Adipocyte (in vitro differentiated cells): ENCODE measurements at regions not wholly inside any gene's neighbourhood (a gene's known extent, or its start where the extent isn't known, plus 50 kb on each side); places are given as distances from the start of the nearest gene placed in this dataset.
"Not testable (repeated sequence)": the region's sequence is repeated elsewhere in the genome, so short reads cannot be mapped to it uniquely, and the experiment has no call there.

Experiments used
- DNase-seq: peaks from one replicate; pipeline ENCODE4 v3.0.0-alpha.2; 2015; ENCODE audit warnings: low read depth
- H3K27me3 ChIP-seq: replicated peaks from 2 replicates; pipeline ENCODE4 v1.7.0; 2013; ENCODE audit warnings: mild to moderate bottlenecking, low read length, moderate library complexity; ENCODE audit not compliant: control insufficient read depth, insufficient read depth
- H3K36me3 ChIP-seq: 2 replicates; pipeline ENCODE4 v1.7.0; 2013; ENCODE audit warnings: low read length, mild to moderate bottlenecking, moderate library complexity; ENCODE audit not compliant: control insufficient read depth, insufficient read depth, severe bottlenecking
- H3K4me1 ChIP-seq: 2 replicates; pipeline ENCODE4 v1.7.0; 2013; ENCODE audit warnings: mild to moderate bottlenecking, low read length, moderate library complexity; ENCODE audit not compliant: control insufficient read depth, insufficient read depth
- H3K4me3 ChIP-seq: 2 replicates; pipeline ENCODE4 v1.7.0; 2013; ENCODE audit warnings: mild to moderate bottlenecking, low read length, moderate library complexity
- H3K9ac ChIP-seq: 2 replicates; pipeline ENCODE4 v1.7.0; 2013; ENCODE audit warnings: mild to moderate bottlenecking, low read length, moderate library complexity
- H3K9me3 ChIP-seq: 2 replicates; pipeline ENCODE4 v1.7.0; 2013; ENCODE audit warnings: mild to moderate bottlenecking, low read length, moderate library complexity; ENCODE audit not compliant: control insufficient read depth

DNA sequence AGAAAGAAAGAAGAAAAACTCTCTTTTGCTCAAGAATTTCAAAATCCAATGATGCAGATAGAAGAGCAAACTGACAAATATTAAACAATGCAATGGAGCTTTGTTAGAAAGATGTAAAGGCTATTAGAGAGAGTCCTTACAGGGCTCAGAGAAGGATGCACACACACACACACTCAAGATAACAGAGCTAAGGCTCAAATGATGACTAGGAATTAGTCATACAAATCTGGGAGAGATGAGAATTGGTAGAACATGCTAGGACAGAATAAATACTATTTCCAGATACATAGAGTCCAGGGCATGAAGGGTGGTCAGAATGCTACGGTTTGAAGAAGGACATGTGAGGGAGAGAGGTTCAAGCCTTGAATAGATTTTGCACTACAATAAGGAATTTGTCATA is 650.1 kb upstream of the MDGA2 start:
- Histone ChIP-seq H3K4me1 (no peaks in the 10 kb centered on the region), H3K36me3 (no peaks in the 10 kb centered on the region)
- no peak for DNase-seq

DNA sequence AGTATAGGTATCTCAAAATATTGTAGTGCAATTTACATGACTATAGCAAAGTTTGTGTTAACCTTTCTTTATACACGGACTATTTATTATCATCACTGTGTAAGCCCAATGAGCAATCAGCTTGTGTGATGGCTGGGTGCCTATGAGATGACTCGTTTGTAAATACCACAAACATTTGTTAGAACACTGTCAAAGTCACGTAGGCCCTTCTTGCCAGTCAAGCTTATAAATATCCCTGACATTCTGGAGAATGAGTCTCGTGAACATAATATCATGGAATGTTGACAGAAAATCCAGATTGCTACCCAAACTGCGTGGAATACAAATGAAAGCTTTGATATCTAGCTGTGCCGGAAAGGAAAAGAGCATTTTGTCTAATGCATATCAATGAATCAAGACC is 648.3 kb upstream of the MDGA2 start:
- H3K9me3 ChIP-seq = no peaks in the 10 kb centered on the region
- no peak for DNase-seq
- H3K4me1 ChIP-seq = no peaks in the 10 kb centered on the region
- no peaks in the 10 kb centered on the region for H3K36me3 ChIP-seq
- H3K4me3 ChIP-seq = no peak overlapping the region
- H3K27me3 ChIP-seq = no peaks in the 10 kb centered on the region
- no peak overlapping the region for H3K9ac ChIP-seq

More for the DNA sequence above, 650.1 kb upstream of the MDGA2 start:
- Histone ChIP-seq H3K9me3 (no peaks in the 10 kb centered on the region), H3K4me3 (no peak overlapping the region), H3K27me3 (no peaks in the 10 kb centered on the region), H3K9ac (no peak overlapping the region)

DNA sequence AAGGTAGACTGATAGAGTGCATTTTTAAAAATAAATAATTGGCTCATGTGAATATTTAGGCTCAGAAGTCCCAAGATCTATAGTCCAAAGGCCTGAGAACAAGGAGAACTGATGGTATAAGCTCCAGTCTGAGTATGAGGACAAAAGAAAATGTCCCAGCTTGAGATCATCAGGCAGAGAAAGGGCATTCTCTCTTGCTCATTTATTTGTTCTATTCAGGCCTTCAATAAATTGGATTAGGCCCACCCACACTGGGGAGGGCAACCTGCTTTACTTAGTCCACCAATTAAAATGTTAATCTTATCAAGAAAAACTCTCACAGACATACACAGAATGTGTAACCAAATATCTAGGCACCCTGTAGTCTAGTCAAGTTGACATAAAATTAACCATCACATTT is 644.4 kb upstream of the MDGA2 start:
- H3K27me3 ChIP-seq = no peaks in the 10 kb centered on the region
- no peak for DNase-seq
- H3K36me3 ChIP-seq = no peaks in the 10 kb centered on the region
- no peak overlapping the region for H3K4me3 ChIP-seq
- H3K4me1 ChIP-seq = no peaks in the 10 kb centered on the region
- H3K9me3 ChIP-seq = no peaks in the 10 kb centered on the region
- no peak overlapping the region for H3K9ac ChIP-seq

DNA sequence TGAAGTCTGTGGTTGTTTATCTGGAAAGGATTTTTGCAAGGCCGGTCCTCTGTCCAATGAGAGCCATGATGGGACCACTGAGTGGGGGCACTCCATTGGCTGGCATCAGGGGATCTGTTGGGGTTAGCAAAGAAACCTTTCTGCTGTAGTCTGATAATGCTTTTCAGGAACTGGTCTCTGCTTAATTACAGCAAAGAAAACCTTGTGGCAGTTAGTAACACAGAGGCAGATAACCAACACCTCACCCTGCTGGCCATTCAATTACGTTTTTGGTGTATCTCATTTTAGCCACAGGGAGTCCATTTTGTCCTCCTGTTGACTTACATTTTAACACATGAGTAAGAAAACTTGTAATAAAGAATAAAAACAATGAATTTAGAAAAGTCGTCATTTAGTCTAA is 629.3 kb upstream of the MDGA2 start:
- Histone ChIP-seq H3K9ac (no peak overlapping the region), H3K9me3 (no peaks in the 10 kb centered on the region), H3K4me1 (no peaks in the 10 kb centered on the region), H3K36me3 (no peaks in the 10 kb centered on the region), H3K27me3 (no peaks in the 10 kb centered on the region), H3K4me3 (no peak overlapping the region)
- no peak for DNase-seq

DNA sequence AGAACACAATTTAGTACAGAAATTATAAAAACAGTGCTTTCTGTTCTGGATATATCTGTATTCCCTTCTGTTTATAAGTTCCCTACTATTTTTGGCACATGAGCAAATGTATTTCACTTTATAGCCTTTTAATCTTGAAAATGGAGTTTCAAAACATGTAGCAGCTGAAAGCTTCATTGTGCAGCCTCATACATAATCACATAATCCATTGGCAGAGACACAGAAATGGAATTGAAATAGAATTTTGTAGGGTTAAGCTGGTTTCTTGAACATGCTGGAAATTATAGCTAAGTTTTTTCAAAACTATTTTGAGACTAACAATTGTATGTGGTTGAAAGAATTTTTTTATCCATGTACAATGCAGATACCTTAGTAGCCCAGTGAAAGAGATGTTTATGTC is 614.3 kb upstream of the MDGA2 start:
- DNase-seq = no peak
- Histone ChIP-seq H3K9ac (no peak overlapping the region), H3K4me1 (no peaks in the 10 kb centered on the region), H3K9me3 (no peaks in the 10 kb centered on the region), H3K4me3 (no peak overlapping the region), H3K27me3 (no peaks in the 10 kb centered on the region), H3K36me3 (no peaks in the 10 kb centered on the region)

DNA sequence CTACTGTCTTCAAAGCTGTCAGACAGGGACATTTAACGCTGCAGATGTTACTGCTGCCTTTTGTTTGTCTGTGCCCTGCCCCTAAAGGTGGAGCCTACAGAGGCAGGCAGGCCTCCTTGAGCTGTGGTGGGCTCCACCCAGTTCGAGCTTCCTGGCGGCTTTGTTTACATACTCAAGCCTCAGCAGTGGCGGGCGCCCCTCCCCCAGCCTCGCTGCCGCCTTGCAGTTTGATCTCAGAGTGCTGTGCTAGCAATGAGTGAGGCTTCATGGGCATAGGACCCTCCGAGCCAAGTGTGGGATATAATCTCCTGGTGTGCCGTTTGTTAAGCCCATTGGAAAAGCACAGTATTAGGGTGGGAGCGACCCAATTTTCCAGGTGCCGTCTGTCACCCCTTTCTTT is 609.8 kb upstream of the MDGA2 start:
- not testable (repeated sequence) for H3K36me3 ChIP-seq, H3K4me1 ChIP-seq, H3K27me3 ChIP-seq

DNA sequence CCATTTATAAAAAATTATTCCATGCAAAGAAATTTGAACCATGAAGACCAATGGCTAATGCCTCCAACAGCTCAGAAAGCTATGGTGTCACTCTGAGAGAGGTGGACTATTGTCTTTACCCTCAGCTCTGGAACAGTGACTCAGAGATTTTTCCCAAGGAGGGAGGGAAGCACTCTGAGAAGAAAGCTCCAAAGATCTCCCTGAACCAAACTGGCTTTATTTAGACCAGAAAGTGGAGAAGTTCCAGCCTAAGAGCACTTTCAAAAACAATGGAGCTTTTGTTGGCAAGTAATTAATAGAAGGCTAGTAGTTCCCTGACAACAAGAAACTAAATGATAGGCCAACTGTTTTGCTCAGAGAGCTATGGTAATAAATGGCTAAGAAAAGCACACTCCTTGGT is 599.9 kb upstream of the MDGA2 start:
- no peak overlapping the region for H3K9ac ChIP-seq
- no peaks in the 10 kb centered on the region for H3K36me3 ChIP-seq
- no peaks in the 10 kb centered on the region for H3K4me1 ChIP-seq
- no peaks in the 10 kb centered on the region for H3K9me3 ChIP-seq
- no peaks in the 10 kb centered on the region for H3K27me3 ChIP-seq
- no peak for DNase-seq
- no peak overlapping the region for H3K4me3 ChIP-seq

More for the DNA sequence above, 609.8 kb upstream of the MDGA2 start:
- not testable (repeated sequence) for H3K4me3 ChIP-seq, H3K9ac ChIP-seq, DNase-seq, H3K9me3 ChIP-seq

DNA sequence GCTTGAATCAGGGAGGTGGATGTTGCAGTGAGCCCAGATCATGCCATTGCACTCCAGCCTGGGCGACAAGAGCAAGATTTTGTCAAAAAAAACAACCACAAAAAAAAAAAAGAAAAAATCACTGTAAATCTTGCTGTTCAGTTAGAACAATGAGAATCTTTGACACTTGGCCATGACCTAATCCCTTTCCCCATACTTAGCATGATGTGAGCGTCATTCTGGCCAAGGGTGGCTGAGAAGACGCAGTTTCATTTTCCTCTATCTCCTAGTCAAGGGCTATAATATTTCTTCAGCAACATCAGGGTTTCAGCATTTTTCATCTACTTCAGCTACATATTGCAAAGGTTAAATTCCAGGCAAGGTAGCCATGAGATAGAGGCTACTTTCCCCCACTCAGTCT is 599.4 kb upstream of the MDGA2 start:
- DNase-seq = no peak

DNA sequence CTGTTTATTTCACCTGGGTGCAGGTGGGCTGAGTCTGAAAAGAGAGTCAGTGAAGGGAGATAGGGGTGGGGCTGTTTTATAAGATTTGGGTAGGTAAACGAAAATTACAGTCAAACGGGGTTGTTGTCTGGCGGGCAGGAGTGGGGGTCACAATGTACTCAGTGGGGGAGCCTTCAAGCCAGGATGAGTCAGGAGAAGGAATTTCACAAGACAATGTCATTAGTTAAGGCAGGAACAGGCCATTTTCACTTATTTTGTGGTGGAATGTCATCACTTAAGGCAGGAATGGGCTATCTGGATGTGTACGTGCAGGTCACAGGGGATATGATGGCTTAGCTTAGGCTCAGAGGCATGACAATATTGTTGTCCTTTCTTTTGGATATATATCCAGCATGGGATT is 592.5 kb upstream of the MDGA2 start:
- not testable (repeated sequence) for H3K36me3 ChIP-seq, DNase-seq, H3K4me1 ChIP-seq, H3K27me3 ChIP-seq, H3K4me3 ChIP-seq, H3K9ac ChIP-seq, H3K9me3 ChIP-seq

More for the DNA sequence above, 599.4 kb upstream of the MDGA2 start:
- H3K4me3 ChIP-seq = no peak overlapping the region
- no peaks in the 10 kb centered on the region for H3K4me1 ChIP-seq
- H3K9me3 ChIP-seq = no peaks in the 10 kb centered on the region
- no peaks in the 10 kb centered on the region for H3K36me3 ChIP-seq
- H3K9ac ChIP-seq = no peak overlapping the region
- H3K27me3 ChIP-seq = no peaks in the 10 kb centered on the region

DNA sequence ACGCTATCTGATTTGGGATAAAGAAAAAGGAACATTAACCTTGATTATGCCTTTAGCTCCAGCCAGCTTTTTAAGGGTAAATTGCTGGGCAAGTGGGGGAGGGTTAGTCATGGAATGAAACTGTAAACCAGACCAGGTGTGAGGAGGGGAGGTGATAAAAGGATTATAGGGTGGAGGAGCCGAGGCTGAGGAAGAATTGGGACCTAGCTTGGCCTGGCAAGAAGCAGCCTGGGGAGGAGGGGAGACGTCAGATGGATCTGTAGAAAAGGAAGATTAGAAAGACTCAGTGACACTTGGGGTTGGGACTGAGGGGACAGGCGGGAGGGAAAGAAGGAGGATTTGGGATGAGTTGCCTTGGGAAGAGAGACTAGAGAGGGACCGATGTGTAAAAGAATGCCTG is 590.8 kb upstream of the MDGA2 start:
- H3K4me1 ChIP-seq, H3K36me3 ChIP-seq, H3K9me3 ChIP-seq, DNase-seq, H3K27me3 ChIP-seq, H3K4me3 ChIP-seq, H3K9ac ChIP-seq: not testable (repeated sequence)

DNA sequence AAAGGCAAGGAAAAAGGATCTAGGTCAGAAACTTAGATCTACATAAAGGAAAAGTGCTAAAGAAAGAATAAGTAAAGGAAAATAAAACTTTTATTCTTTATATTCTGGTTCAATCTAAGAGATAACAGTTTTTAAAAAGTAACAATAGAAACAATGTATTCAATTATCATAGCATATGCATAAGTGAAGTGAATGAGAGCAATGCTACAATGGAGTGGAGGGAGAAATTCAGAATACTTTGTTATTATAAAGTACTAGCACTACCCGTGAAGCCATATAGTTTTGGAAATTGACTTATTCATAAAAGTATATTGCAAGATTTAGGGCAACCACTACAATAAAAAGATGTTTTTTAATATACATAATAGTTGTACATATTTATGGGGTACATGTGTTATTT is 586.0 kb upstream of the MDGA2 start:
- H3K36me3 ChIP-seq = no peaks in the 10 kb centered on the region
- no peak overlapping the region for H3K9ac ChIP-seq
- DNase-seq = no peak
- no peaks in the 10 kb centered on the region for H3K9me3 ChIP-seq
- H3K4me3 ChIP-seq = no peak overlapping the region
- no peaks in the 10 kb centered on the region for H3K4me1 ChIP-seq
- H3K27me3 ChIP-seq = no peaks in the 10 kb centered on the region

DNA sequence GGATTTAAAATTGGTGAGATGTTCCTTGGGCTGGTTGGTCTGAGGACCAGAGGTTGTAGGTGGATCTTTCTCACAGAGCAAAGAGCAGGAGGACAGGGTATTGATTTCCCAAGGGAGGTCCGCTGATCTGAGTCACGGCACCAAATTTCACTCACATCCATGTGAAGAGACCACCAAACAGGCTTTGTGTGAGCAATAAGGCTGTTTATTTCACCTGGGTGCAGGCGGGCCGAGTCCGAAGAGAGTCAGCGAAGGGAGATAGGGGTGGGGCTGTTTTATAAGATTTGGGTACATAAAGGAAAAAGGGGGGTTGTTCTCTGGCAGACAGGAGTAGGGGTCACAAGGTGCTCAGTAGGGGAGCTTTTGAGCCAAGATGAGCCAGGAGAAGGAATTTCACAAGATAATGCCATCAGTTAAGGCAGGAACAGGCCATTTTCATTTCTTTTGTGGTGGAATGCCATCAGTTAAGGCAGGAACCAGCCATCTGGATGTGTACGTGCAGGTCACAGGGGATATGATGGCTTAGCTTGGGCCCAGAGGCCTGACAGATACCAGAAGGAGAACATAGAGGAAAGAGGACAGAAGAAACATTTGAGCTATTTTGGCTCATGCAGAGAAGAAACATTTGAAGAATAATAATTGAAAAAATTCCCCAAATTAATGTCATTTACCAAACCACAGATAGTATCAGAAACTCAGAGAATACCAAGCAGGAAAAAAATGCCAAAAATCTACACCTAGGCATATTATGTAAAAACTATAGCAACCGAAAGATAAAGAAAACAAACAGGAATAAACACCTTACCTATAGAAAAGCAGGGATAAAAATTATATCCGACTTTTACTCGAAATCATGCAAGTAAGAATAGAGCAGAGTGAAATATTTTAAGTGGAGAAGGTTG is 585.2 kb upstream of the MDGA2 start:
- H3K9me3 ChIP-seq, H3K9ac ChIP-seq, DNase-seq, H3K4me1 ChIP-seq, H3K27me3 ChIP-seq, H3K4me3 ChIP-seq, H3K36me3 ChIP-seq: not testable (repeated sequence)
